CD4-positive, alpha-beta T cell (primary cell): ENCODE measurements at regions not wholly inside any gene's neighbourhood (a gene's known extent, or its start where the extent isn't known, plus 50 kb on each side); places are given as distances from the start of the nearest gene placed in this dataset.

Experiments used
- ATAC-seq: fragments of 200-7000 bp; cut with Tn5 transposase; one replicate; pipeline ENCODE4 v1.10.0; 2022; ENCODE audit warnings: mild to moderate bottlenecking; ENCODE audit not compliant: poor library complexity
- CTCF ChIA-PET: fragments of 350-600 bp; sonication (Branson Sonifier 250); formaldehyde crosslinking; loops from one replicate; lab custom pipeline; 2021; ENCODE audit warnings: antibody characterized with exemption, inconsistent platforms; lab: Charles Lee
- POLR2A ChIA-PET: fragments of 350-600 bp; sonication (Branson Sonifier 250); formaldehyde crosslinking; loops from one replicate; lab custom pipeline; 2021; ENCODE audit warnings: antibody characterized with exemption, inconsistent platforms; lab: Charles Lee
- DNase-seq, 14 experiments: peaks; one replicate each; pipeline ENCODE4 v3.0.0-alpha.2; 2013 to 2020; ENCODE audit warnings: mixed read lengths in 2 of 14
- H3K27ac ChIP-seq, 2 donors: one replicate each; pipeline versions ENCODE4 v1.5.1 to v1.7.0; 2013; ENCODE audit warnings: low read length in 2 of 2, low read depth in 1 of 2, mild to moderate bottlenecking in 1 of 2
- H3K27me3 ChIP-seq, 2 experiments: 1 replicate in 1 of 2; 2 replicates in 1 of 2; pipeline versions ENCODE4 v1.6.1 to v1.7.0; 2013; ENCODE audit warnings: low read length in 2 of 2, control low read depth in 1 of 2, mild to moderate bottlenecking in 1 of 2, moderate library complexity in 1 of 2; ENCODE audit not compliant: insufficient read depth in 2 of 2, control insufficient read depth in 1 of 2
- H3K36me3 ChIP-seq: one replicate; pipeline ENCODE4 v1.6.1; 2013; ENCODE audit warnings: low read length, control low read depth; ENCODE audit not compliant: insufficient read depth
- H3K4me1 ChIP-seq: one replicate; pipeline ENCODE4 v1.6.1; 2013; ENCODE audit warnings: low read length, control low read depth; ENCODE audit not compliant: insufficient read depth
- H3K4me3 ChIP-seq: one replicate; pipeline ENCODE4 v1.5.1; 2013; ENCODE audit warnings: mild to moderate bottlenecking, low read length, moderate library complexity
- H3K9me3 ChIP-seq, 2 experiments: 1 replicate in 1 of 2; 2 replicates in 1 of 2; pipeline versions ENCODE4 v1.6.1 to v1.7.0; 2013; ENCODE audit warnings: low read length in 2 of 2, mild to moderate bottlenecking in 2 of 2, control low read depth in 1 of 2, moderate library complexity in 1 of 2; ENCODE audit not compliant: control insufficient read depth in 1 of 2, insufficient read depth in 1 of 2
- H3K27ac Mint-ChIP-seq: one replicate; pipeline ENCODE4 v1.8.0; 2020; ENCODE audit warnings: mixed read lengths
- H3K27me3 Mint-ChIP-seq: one replicate; pipeline ENCODE4 v1.8.0; 2021; ENCODE audit warnings: mixed read lengths
- H3K36me3 Mint-ChIP-seq: one replicate; pipeline ENCODE4 v1.8.0; 2021; ENCODE audit warnings: low read depth, mixed read lengths
- H3K4me1 Mint-ChIP-seq: one replicate; pipeline ENCODE4 v1.8.0; 2021; ENCODE audit warnings: low read depth, mixed read lengths
- H3K4me3 Mint-ChIP-seq: one replicate; pipeline ENCODE4 v1.8.0; 2020; ENCODE audit warnings: mild to moderate bottlenecking, mixed read lengths
- H3K9me3 Mint-ChIP-seq: one replicate; pipeline ENCODE4 v1.8.0; 2020; ENCODE audit warnings: mixed read lengths
- CTCF ChIP-seq: fragments of 200-600 bp; IDR thresholded peaks from one replicate; pipeline ENCODE4 v1.8.0; 2022; ENCODE audit warnings: antibody characterized with exemption, mild to moderate bottlenecking
- intact Hi-C, 2 experiments: fragments of 100-400 bp; cut with DNase I in 1 of 2; cut with micrococcal nuclease in 1 of 2; formaldehyde crosslinking; loops; one replicate each; pipeline versions ENCODE4 v1.15.1 to v1.9.0; 2023 to 2025; cut with DNase I, micrococcal nuclease

- TF ChIP-seq CTCF = no peak
- Histone ChIP-seq H3K36me3 (no peaks in the 10 kb centered on the region), H3K27me3 (no peaks in the 10 kb centered on the region), H3K4me1 (no peaks in the 10 kb centered on the region), H3K4me3 (no peak overlapping the region), H3K27ac (no peak overlapping the region), H3K9me3 (peaks cover 0 to 3% of the 10 kb centered on the region in 2 experiments)
- Mint-ChIP-seq H3K9me3 (no peaks in the 10 kb centered on the region), H3K27me3 (no peaks in the 10 kb centered on the region), H3K36me3 (no peaks in the 10 kb centered on the region), H3K4me3 (no peak overlapping the region), H3K27ac (no peak overlapping the region), H3K4me1 (no peaks in the 10 kb centered on the region)
- ATAC-seq (no peak), DNase-seq (no peak)
- CTCF ChIA-PET = no interaction called here
- intact Hi-C loops = no loop called here
- POLR2A ChIA-PET = no interaction called here
Measured at GRCh38 chr2:216920143-216920876, 60.4 kb upstream of the TNP1 start.

- Mint-ChIP-seq H3K4me3 (no peak overlapping the region), H3K4me1 (no peaks in the 10 kb centered on the region), H3K27me3 (no peaks in the 10 kb centered on the region), H3K36me3 (no peaks in the 10 kb centered on the region), H3K9me3 (no peaks in the 10 kb centered on the region), H3K27ac (no peak overlapping the region)
- Histone ChIP-seq H3K4me3 (no peak overlapping the region), H3K9me3 (peaks cover 0 to 3% of the 10 kb centered on the region in 2 experiments), H3K36me3 (no peaks in the 10 kb centered on the region), H3K27ac (no peak overlapping the region), H3K4me1 (no peaks in the 10 kb centered on the region), H3K27me3 (no peaks in the 10 kb centered on the region)
- ATAC-seq (no peak), DNase-seq (no peak)
- ChIA-PET CTCF (no interaction called here), POLR2A (no interaction called here)
- intact Hi-C loops = no loop called here
- TF ChIP-seq CTCF = no peak
Measured at GRCh38 chr2:216918088-216918680, 58.3 kb upstream of the TNP1 start.

- no peak for DNase-seq
- Mint-ChIP-seq H3K27ac (no peak overlapping the region), H3K4me1 (no peaks in the 10 kb centered on the region), H3K36me3 (no peaks in the 10 kb centered on the region), H3K4me3 (no peak overlapping the region), H3K27me3 (no peaks in the 10 kb centered on the region), H3K9me3 (no peaks in the 10 kb centered on the region)
- H3K27me3 ChIP-seq = no peaks in the 10 kb centered on the region
- H3K9me3 ChIP-seq = peaks cover 0 to 3% of the 10 kb centered on the region in 2 experiments
- ChIA-PET POLR2A (no interaction called here), CTCF (no interaction called here)
- H3K4me1 ChIP-seq = no peaks in the 10 kb centered on the region
- no peaks in the 10 kb centered on the region for H3K36me3 ChIP-seq
- intact Hi-C loops = no loop called here
- no peak for TF ChIP-seq CTCF
- no peak overlapping the region for H3K27ac ChIP-seq
- no peak overlapping the region for H3K4me3 ChIP-seq
- ATAC-seq = no peak
Measured at GRCh38 chr2:216916956-216917650, 57.2 kb upstream of the TNP1 start.
